Inferior parietal cortex (tissue), 1 donor: ENCODE measurements at regions not wholly inside any gene's neighbourhood (a gene's known extent, or its start where the extent isn't known, plus 50 kb on each side); places are given as distances from the start of the nearest gene placed in this dataset.
"Not testable (repeated sequence)": the region's sequence is repeated elsewhere in the genome, so short reads cannot be mapped to it uniquely, and the experiment has no call there.

ENCODE experiments used
- DNase-seq: peaks from one replicate; pipeline ENCODE4 v3.0.0-alpha.2; 2016; ENCODE audit errors: extremely low spot score

DNA sequence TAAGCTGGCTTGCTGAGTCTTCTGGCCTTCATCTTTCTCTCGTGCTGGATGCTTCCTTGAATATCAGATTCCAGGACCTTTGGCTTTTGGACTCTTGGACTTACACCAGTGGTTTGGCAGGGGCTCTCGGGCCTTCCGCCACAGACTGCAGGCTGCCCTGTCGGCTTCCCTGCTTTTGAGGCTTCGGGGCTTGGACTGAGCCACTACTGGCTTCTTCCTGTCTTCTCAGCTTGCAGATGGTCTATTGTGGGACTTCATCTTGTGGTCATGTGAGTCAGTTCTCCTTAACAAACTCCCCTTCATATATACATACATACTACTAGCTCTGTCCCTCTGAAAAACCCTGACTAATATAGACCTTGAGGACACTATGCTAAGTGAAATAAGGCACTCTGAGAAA is 78.3 kb upstream of the SSBP2 start:
- DNase-seq: no peak

- no peak for DNase-seq
Observed at GRCh38 chr5:81827500-81827899, 76.6 kb upstream of the SSBP2 start.

DNA sequence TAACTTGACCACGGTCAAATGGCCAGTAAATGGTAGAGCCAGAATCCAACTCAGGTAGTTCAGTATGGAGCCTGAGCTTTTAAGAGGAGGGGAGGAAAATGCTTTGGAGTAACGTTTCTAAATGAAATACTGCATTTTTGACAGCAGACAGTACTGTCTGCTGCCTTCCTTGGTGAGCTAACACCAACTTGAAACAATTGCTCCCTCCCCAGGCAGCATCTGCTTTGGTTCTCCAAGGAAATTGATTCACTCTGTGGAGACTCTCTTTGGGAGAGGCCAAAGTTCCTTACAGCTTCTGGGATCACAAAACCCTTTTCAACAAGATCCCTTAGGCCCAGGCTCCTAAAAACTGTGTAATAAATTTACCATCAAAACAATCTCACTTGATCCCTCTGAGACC is 75.2 kb upstream of the SSBP2 start:
- DNase-seq: no peak

- DNase-seq: no peak
Observed at GRCh38 chr5:81825237-81825636, 74.3 kb upstream of the SSBP2 start.

DNA sequence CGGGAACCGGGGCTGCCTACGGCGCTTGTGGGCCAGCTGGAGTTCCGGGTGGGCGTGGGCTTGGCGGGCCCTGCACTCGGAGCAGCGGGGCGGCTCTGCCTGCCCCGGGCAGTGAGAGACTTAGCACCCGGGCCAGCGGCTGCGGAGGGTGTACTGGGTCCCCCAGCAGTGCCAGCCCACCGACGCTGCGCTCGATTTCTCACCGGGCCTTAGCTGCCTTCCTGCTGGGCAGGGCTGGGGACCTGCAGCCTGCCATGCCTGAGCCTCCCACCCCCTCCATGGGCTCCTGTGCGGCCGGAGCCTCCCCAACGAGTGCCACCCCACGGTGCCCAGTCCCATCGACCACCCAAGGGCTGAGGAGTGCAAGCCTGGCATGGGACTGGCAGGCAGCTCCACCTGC is 72.8 kb upstream of the SSBP2 start:
- DNase-seq: not testable (repeated sequence)

GRCh38 chr5:81820863-81821262 is 70.0 kb upstream of the SSBP2 start:
- no peak for DNase-seq

- DNase-seq: no peak
Observed at GRCh38 chr5:81820318-81820636, 69.4 kb upstream of the SSBP2 start.

GRCh38 chr5:81819556-81820317 is 68.8 kb upstream of the SSBP2 start:
- no peak for DNase-seq

GRCh38 chr5:81817980-81818379 is 67.1 kb upstream of the SSBP2 start:
- no peak for DNase-seq

DNA sequence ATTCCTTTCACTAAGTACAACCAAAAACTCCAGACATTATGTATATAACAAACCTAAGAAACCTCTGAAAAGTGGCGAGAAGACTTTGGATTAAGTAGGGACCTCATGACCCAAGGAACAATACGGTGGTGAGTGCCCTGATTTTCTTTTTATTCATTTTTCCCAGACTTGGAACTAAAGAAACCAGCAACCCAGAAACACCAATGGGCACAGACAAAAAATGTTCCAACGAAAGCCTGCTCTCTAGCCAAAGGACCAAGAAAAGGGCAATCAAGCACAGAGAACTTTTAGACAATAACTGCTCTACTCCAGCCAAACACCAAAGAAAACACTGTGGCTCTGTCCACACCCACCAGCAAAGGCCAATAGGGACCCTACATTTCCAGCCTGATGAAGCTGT is 66.2 kb upstream of the SSBP2 start:
- DNase-seq: no peak

DNA sequence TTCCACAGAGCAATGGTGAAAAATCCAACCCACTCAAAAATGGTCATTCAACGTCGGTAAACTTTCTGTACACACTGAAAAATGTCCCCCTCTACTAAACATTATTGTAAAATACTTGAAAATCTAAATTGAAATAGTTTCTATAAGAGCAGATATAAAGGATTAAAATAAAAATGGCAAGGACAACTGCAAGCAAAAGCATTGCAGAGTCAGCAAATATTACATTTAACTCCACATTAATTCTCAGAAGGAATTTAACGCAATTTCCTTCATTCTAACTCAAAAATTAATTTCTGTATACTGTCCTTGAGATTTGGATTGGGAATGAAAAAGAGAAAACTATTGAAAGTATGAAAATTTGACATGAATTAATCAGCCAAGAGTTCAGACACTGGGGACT is 64.4 kb upstream of the SSBP2 start:
- DNase-seq: no peak

GRCh38 chr5:81808106-81808505 is 57.2 kb upstream of the SSBP2 start:
- no peak for DNase-seq

- DNase-seq: no peak
Observed at GRCh38 chr5:81805086-81805485, 54.2 kb upstream of the SSBP2 start.

DNA sequence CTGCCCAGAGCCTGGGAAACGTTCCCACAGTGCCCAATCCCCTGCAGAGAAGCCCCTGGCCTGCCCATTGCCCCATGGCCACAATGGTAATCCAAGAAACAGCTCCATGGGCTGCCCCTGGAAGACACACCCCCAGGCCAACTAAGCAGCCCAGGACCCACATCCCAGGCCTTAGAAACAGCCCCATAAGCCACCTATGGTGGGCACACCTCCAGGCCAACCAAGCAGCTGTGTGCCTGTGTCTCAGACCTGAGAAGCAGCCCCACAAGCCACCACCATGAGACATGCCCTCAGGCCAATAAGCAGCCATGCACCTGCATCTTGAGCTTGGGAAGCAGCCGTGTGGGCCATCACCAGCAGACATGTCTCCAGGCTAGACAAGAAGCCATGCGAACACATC is 52.9 kb upstream of the SSBP2 start:
- DNase-seq: no peak

DNA sequence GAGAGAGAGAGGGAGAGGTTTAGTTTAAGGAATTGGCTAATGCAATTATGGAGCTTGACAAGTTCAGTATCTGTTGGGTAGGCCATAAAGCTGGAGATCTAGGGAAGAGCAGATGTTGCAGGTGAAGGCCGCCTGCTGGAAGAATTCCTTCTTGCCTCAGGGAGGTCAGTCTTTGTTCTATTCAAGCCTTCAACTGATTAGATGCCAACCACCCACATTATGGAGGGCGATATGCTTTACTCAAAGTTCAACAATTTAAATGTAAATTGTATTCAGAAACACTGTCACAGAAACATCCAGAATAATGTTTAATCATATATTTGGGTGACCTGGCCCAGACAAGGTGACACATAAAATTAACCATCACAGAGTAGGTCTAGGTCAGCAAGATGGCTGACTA is 51.7 kb upstream of the SSBP2 start:
- DNase-seq: no peak

DNA sequence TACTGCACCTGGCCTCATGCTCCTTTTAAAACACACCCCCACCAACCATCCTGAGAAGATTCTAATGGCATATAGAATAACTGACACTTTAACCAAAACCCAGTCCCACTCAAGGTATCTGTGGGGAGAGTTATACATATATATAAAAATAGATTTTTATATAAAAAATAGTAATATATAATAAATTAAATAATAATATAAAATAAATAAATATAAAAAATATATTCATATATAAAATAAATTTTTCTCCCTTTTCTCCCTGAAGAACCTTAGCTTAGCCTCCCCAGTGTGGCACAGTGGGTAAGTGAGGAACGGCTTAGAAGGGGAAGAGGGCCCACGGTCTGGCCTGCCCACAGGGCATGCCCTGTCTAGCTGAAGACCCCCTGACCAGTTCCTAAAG is 51.1 kb upstream of the SSBP2 start:
- no peak for DNase-seq

GRCh38 chr5:81800797-81801196 is 49.9 kb upstream of the SSBP2 start:
- DNase-seq: no peak
